ENCODE measurements at regions not wholly inside any gene's neighbourhood (a gene's known extent, or its start where the extent isn't known, plus 50 kb on each side); places are given as distances from the start of the nearest gene placed in this dataset.
A peak's percentile ranks its signal among the peaks of the same experiment; 100 is the strongest.

GRCh38 chr16:50909831-50910735 is 168.2 kb downstream of the CYLD start:
- no peak for DNase-seq

GRCh38 chr16:50908468-50908867 is 166.6 kb downstream of the CYLD start:
- DNase-seq: no peak

GRCh38 chr16:50906454-50906853 is 164.6 kb downstream of the CYLD start:
- DNase-seq: no peak

- no peak for DNase-seq
Measured at GRCh38 chr16:50902457-50902856, 160.6 kb downstream of the CYLD start.

GRCh38 chr16:50901062-50901461 is 159.2 kb downstream of the CYLD start:
- no peak for DNase-seq

GRCh38 chr16:50900391-50900942 is 158.6 kb downstream of the CYLD start:
- DNase-seq: no peak

- DNase-seq: no peak
Measured at GRCh38 chr16:50899951-50900350, 158.1 kb downstream of the CYLD start.

- no peak for DNase-seq
Measured at GRCh38 chr16:50889746-50890145, 147.9 kb downstream of the CYLD start.

GRCh38 chr16:50889276-50889675 is 147.4 kb downstream of the CYLD start:
- DNase-seq: no peak

GRCh38 chr16:50888486-50889261 is 146.8 kb downstream of the CYLD start:
- DNase-seq: no peak

- DNase-seq: no peak
Measured at GRCh38 chr16:50887500-50888298, 145.8 kb downstream of the CYLD start.

- DNase-seq: peak; percentile 58 to 59
Measured at GRCh38 chr16:50884066-50884860, 142.4 kb downstream of the CYLD start.

GRCh38 chr16:50881956-50882355 is 140.1 kb downstream of the CYLD start:
- DNase-seq: no peak

GRCh38 chr16:50881331-50881830 is 139.5 kb downstream of the CYLD start:
- DNase-seq: no peak

GRCh38 chr16:50880926-50881325 is 139.0 kb downstream of the CYLD start:
- DNase-seq: no peak

GRCh38 chr16:50879873-50880695 is 138.2 kb downstream of the CYLD start:
- no peak for DNase-seq

- DNase-seq: no peak
Measured at GRCh38 chr16:50878966-50879615, 137.2 kb downstream of the CYLD start.

- no peak for DNase-seq
Measured at GRCh38 chr16:50878536-50878935, 136.7 kb downstream of the CYLD start.

GRCh38 chr16:50876263-50876662 is 134.4 kb downstream of the CYLD start:
- no peak for DNase-seq

GRCh38 chr16:50868577-50868976 is 126.7 kb downstream of the CYLD start:
- DNase-seq: no peak
